HG02981 (cell line): ENCODE measurements at regions not wholly inside any gene's neighbourhood (a gene's known extent, or its start where the extent isn't known, plus 50 kb on each side); places are given as distances from the start of the nearest gene placed in this dataset.

Experiments used
- ATAC-seq: cut with Tn5 transposase; IDR thresholded peaks from one replicate; pipeline ENCODE4 v1.9.1; 2021; ENCODE audit warnings: mild to moderate bottlenecking, moderate library complexity; ENCODE audit not compliant: unreplicated experiment

DNA sequence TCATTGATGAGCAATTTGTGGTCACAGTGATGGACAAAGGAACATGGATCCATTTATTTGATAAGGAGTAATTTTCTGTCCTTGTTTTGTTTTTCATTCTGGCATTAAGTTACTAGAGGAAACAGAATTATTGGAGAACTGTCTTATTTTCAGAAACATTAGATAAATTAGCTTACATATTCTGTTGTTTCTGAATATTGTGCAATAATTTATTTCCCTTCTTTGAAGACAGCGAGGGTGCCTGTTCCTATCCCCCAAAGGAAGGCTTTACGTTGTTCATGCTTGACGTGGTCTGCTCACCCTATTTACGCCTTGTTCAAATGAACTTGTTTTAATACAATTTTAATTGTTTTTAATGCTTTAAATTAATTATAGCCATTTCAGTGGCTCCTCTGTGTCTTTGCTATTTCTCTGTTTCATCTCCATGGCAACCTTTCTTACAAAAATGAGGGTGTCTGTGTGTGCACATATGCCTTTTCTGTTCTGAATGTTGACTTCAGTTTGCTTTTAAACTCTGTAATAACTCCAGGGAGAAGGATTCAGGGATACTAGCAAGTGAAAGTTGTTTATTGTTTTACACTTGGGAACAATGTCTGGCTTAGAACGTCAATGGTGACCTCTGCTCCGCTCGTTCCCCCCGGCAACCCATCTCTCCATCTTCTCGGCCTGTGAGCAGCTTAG lies 138.3 kb upstream of the PLET1 start:
- ATAC-seq = no peak

DNA sequence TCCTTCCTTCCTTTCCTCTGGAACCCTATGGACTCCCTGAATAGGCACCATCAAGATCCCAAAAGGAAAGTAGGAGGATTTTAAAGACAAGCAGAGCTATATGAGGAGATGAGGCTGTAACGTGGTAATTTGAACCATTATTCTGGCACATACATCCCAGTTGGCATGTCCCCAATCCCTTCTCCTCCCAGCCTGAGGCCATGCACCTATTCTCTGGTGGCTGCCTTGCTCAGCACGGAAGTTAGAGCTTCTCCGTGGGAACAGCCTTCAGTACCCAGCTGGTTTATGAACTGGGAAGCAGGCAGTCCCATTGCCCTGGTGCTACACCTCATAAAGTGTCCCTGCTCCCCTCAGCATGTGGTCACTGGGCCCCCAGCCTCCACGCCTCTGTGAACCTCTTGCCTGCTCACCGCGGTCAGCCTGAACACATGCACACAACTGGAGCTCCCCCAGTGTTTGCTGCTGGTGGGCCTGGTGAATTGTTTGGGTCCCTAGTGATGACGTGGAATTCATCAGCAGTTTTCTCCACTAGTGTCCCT lies 139.9 kb upstream of the PLET1 start:
- ATAC-seq = no peak

DNA sequence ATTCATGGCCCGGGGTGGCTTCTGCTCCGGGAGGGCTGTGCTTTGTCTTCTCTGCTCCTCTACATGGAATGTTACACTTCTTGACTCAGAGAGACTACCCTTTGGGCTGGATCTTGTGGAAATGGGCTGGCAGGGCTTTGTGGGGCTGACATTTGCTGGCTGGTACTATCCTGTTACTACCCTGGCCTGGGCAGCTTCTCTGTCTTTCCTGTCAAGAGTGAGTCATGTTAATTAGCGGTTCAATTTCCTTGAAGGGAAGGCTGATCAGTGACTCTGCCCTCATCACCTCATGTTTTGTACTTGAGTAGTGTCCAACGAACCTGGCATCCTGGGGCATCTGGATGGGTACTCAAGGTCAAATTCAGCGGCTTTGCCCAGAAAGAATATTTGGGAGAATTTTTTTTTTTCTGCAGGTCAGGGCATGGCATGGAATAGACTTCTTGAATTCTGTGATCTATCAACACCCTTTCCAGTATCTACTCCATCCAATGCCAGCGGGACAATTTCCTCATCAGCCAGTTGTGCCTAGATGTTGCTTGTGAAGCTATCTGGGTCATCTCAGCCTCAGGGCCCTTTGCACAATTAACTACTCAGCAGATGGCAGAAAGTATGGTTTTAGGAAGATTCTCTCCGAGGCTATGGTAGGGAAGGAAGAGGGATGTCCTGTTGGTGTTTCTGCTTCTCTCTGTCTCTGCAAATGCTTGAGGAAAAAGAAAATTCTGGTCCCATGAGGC lies 140.5 kb upstream of the PLET1 start:
- ATAC-seq = no peak

DNA sequence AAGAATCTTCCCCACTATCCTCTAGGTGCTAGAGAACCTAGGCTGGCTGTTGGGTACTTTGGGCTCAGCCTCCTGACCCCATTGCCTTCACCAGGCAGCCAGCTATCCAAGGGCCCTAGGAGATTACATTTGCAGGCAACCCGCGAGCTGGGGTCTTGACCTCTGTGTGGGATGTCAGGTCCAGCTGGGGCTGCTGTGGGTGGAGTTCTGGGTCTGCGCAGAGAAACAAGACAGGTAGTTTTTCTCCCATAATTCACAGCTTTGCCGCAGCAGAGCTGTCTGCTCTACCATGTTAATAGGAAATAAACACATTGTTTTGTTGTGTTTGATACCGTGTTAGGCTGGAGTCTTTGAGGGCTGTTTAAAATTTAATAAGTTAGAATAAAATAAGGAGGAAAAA lies 142.8 kb upstream of the PLET1 start:
- ATAC-seq = no peak

- ATAC-seq = no peak
Measured at GRCh38 chr11:112404112-112404511, 143.5 kb upstream of the PLET1 start.

DNA sequence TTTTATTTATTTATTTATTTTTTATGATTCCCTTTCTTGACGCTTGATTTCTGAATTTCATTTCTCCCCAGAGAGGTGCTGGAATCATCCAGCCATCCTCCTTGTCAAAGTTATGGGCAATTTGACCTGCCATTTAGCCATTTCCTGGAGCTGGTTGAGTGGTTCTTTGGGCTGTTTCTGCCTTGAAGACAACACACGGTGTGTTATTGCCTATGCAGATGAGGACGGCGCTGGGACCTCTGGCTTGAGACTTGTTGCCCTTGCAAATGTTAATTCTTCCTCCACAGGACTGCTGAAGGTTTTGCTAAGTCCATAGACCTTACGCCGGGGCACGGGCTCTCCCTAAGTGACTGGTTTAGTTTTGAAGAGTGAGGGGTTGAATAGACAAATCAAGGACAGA lies 147.9 kb upstream of the PLET1 start:
- ATAC-seq = no peak

- ATAC-seq = no peak
Measured at GRCh38 chr11:112410325-112410724, 149.7 kb upstream of the PLET1 start.

- no peak for ATAC-seq
Measured at GRCh38 chr11:112412383-112412782, 151.7 kb upstream of the PLET1 start.

- ATAC-seq = no peak
Measured at GRCh38 chr11:112417339-112417738, 156.7 kb upstream of the PLET1 start.

DNA sequence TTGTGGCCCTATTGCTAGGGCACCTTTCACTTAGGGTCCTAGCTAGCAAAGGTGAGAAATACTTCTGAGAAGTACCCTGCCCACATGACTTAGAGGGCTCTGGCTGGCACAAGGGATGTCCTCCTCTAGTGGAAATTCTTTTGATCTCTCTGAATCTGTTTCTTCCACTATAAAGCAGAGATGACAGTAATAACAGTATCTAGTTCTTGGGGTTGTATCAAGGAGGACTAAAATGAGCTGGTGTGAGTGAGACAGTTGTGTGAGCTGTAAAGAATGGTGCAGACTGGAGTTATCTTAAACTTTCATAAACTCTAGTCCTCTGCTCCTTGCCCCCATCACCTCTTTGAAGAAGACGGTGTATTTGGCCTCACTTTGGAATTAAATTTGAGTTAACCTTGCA lies 157.8 kb upstream of the PLET1 start:
- no peak for ATAC-seq

DNA sequence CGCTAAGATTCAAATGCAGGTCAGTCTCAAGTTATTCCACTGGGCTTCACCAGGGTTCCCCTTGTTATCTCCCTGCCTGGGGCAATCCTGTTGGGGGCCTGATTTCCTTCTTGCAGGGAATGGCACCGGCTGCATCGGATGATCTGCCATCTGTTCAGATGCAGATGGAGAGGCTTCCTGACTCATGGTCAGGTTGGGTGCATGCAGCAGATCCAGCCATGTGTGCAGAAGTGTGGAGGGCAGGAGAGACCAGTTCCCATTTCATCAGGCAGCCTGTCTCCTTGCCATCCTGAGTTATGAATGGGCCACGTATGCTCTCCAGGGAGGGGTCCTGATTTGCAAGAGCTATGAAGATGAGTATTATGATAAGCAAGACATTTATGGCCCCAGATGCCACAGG lies 161.2 kb upstream of the PLET1 start:
- no peak for ATAC-seq

DNA sequence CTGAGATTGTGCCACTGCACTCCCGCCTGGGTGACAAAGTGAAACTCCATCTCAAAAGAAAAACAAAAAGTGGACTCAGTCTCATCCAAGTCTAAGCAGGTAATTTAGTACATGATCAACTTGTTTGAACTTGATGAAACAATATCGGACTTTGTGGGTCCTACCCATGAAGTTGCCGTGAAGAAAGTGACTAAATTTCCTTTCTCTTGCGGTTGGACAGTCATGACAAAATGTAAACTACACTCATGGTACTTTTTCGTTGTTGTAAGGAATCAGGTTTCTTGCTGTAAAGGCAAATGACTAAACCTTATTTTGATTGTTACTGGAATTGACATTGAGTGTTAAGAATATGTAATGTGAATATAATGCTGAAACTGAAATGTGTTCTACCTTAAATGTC lies 164.5 kb upstream of the PLET1 start:
- ATAC-seq = no peak

GRCh38 chr11:112437096-112437495 lies 176.4 kb upstream of the PLET1 start:
- no peak for ATAC-seq

DNA sequence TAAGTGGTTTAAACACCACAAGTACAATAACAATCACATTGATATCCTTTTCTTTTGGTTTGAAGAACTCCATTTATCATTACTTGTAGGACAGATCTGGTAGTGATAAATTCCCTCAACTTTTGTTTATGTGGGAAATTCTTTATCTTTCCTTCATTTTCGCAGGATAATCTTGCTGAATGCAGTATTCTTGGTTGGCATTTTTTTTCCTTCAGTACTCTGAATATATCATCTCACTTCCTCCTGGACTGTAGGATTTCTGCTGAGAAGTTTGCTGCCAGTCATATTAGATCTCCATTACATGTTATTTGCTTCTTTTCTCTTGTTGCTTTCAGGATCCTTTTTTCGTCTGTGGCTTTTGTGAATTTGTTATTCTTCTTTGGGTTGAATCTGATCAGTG lies 179.0 kb upstream of the PLET1 start:
- ATAC-seq = no peak

- ATAC-seq = no peak
Measured at GRCh38 chr11:112440518-112440917, 179.9 kb upstream of the PLET1 start.

DNA sequence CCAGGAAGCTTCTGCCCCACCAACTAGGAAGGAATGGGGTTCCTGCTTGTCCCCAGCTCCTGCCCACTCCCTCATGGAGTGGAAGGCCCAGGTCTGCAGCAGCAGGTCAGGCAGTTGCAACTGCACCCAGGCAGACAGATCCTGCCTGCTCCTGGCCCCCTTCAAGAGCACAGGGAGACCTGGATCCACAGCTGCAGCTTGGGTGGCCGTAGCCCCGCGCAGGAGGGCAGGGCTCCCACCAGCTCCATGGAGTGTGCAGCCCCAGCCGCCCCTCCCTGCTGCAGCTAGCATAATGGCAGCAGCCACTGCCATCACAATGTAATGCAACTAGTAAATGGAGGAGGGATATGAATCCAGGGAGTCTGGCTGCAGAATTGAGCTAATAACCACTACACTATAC lies 187.5 kb upstream of the PLET1 start:
- ATAC-seq = no peak

DNA sequence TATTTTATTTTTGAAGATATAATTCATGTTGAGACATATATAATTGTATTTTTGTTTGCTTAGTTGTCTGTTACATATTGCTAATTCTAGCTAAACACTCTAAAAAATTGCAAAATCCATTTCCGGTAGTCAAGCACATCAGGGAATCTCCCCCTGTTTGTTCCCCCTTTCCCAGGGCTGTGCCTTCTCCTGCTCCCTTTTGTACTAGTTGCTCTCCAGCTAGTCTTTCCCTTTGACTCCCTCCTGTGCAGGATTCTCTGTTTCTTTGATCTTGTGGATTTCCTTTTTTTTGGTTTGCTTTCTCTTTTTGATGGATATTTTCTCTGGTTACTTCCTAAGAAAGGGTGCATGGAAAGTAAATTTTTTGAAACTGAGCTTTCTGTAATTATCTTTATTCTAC lies 188.1 kb upstream of the PLET1 start:
- no peak for ATAC-seq

DNA sequence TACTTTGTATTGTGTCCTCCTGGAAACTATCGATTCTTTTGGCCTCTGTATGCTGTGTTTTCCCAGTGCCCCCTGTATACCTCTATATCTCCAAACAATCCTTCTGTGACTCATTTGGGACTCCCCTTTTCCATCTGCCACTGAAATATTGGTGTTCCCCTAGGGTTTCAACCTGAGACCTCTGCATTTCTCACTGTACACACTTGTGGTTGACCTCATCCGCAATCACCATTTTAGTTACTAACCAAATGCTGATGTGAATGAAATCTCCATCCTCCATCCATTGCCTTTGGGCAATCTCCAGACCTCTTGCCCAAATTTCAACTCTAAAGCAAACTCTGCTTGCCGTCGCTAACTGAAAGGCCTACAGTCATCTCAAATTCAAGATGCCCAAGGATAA lies 190.6 kb upstream of the PLET1 start:
- no peak for ATAC-seq

DNA sequence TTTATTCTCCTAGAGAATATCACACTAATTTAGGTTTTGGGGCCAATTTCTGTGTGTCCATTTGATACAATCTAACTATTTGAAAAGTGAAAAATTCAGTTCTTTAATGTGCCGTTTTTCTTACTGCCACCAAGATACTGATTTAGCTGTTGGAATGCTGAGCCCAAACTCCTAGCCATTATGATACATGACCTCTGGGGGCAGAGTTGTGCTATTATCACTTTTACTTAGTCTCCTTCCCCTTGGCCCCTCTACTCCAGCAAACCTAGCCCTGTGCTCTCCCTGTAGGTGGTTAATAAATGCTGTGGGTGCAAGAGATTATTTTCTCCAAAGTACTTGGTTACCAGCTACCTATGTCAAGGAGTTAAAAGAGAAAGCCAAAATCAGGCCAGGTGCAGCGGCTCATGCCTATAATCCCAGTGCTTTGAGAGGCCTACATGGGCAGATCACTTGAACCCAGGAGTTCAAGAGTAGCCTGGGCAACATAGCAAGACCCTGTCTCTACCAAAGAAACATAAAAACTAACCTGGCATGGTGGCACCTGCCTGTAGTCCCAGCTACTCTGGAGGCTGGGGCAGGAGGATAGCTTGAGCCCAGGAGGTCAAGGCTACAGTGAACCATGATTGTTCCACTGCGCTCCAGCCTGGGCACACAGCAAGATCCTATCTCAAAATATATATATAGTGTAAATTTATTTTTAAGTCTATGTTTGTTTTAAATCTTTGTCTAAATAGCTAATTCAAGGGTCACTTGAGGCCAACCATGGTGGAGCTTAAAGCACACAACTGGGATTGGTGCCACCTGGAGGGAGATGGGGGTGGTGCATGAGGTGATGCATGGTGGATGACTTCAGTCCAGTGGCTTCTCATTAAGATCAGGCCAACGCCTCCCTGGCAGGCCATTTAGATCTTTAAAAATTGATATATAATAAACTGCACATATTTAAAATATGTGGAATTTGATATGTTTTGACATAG lies 193.2 kb upstream of the PLET1 start:
- no peak for ATAC-seq

DNA sequence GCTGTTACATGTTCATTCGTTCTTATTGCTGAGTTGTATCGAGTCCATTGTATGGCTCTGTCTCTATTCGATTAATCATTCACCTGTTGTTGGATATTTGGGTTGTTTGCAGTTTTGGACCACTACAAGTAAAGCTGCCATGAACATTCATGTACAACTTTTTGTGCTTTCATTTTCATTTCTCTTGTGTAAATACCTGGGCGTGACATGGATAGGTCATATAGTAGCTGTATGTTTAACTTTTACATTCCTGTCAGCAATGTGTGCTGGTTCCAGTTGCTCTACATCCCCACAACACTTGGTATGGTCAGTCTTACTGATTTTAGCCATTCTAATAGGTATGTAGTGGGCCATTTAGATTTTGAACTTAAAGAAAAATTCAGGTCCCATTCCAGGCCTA lies 194.2 kb upstream of the PLET1 start:
- ATAC-seq = no peak

DNA sequence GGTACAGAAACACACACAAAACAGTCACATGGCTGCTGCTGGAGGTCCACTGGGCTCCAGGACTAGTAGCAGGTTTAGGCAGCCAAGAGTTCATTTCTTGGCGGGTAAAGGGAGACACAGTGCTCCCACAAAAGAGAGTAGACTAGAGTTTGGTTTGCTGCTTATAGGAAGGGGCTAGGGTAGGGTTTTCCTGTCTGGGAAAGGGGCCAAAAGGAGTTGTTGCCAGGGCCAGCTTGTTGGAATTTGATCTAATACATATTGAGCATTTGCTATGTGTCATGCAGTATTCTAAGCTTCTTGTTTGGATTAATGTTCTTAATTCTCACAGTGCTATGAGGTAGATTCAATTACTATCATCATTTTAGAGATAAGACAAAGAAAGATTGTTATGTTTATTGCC lies 195.1 kb upstream of the PLET1 start:
- no peak for ATAC-seq
